Stimulated activated CD4-positive, alpha-beta T cell treated with anti-CD3 and anti-CD28 coated beads, Interleukin-2, amount 100 ng/mL, for 24 hours (primary cell): ENCODE measurements at regions not wholly inside any gene's neighbourhood (a gene's known extent, or its start where the extent isn't known, plus 50 kb on each side); places are given as distances from the start of the nearest gene placed in this dataset.

ENCODE experiments used
- DNase-seq, 2 donors: peaks; one replicate each; pipeline ENCODE4 v3.0.0-alpha.2; 2020

- DNase-seq, result no peak
Measured at GRCh38 chr2:133773854-133774653, 205.8 kb upstream of the NCKAP5 start.

- no peak for DNase-seq
Measured at GRCh38 chr2:133774654-133775015, 206.4 kb upstream of the NCKAP5 start.

- no peak for DNase-seq
Measured at GRCh38 chr2:133776936-133777573, 208.8 kb upstream of the NCKAP5 start.

GRCh38 chr2:133777574-133777960 lies 209.3 kb upstream of the NCKAP5 start:
- DNase-seq, result no peak

- peak in 1 of 2 donors; percentile 12 for DNase-seq
Measured at GRCh38 chr2:133780099-133780996, 212.1 kb upstream of the NCKAP5 start.

GRCh38 chr2:133780997-133781513 lies 212.8 kb upstream of the NCKAP5 start:
- no peak for DNase-seq

GRCh38 chr2:133787207-133787606 lies 218.9 kb upstream of the NCKAP5 start:
- no peak for DNase-seq

- DNase-seq, result no peak
Measured at GRCh38 chr2:133787651-133788050, 219.4 kb upstream of the NCKAP5 start.

GRCh38 chr2:133788386-133788785 lies 220.1 kb upstream of the NCKAP5 start:
- no peak for DNase-seq

GRCh38 chr2:133789743-133790142 lies 221.5 kb upstream of the NCKAP5 start:
- no peak for DNase-seq

- DNase-seq, result no peak
Measured at GRCh38 chr2:133790711-133791110, 222.4 kb upstream of the NCKAP5 start.

- DNase-seq, result no peak
Measured at GRCh38 chr2:133791191-133791590, 222.9 kb upstream of the NCKAP5 start.

GRCh38 chr2:133792223-133792622 lies 224.0 kb upstream of the NCKAP5 start:
- DNase-seq, result no peak

GRCh38 chr2:133794114-133794513 lies 225.9 kb upstream of the NCKAP5 start:
- no peak for DNase-seq

- no peak for DNase-seq
Measured at GRCh38 chr2:133801946-133802345, 233.7 kb upstream of the NCKAP5 start.

- no peak for DNase-seq
Measured at GRCh38 chr2:133802409-133803039, 234.3 kb upstream of the NCKAP5 start.

- DNase-seq, result no peak
Measured at GRCh38 chr2:133806564-133806963, 238.3 kb upstream of the NCKAP5 start.

- no peak for DNase-seq
Measured at GRCh38 chr2:133809485-133809884, 241.2 kb upstream of the NCKAP5 start.

GRCh38 chr2:133810559-133810958 lies 242.3 kb upstream of the NCKAP5 start:
- DNase-seq, result no peak

GRCh38 chr2:133811409-133812125 lies 243.3 kb upstream of the NCKAP5 start:
- DNase-seq, result no peak

- DNase-seq, result no peak
Measured at GRCh38 chr2:133812826-133813617, 244.8 kb upstream of the NCKAP5 start.
